GM12878 (cell line): ENCODE measurements at regions not wholly inside any gene's neighbourhood (a gene's known extent, or its start where the extent isn't known, plus 50 kb on each side); places are given as distances from the start of the nearest gene placed in this dataset.
A peak's percentile ranks its signal among the peaks of the same experiment; 100 is the strongest.

Source experiments
- CREB1 ChIP-seq: IDR thresholded peaks from 2 replicates; pipeline ENCODE4 v1.6.1; 2012; ENCODE audit warnings: low read depth, mild to moderate bottlenecking, inconsistent platforms
- CREM ChIP-seq: IDR thresholded peaks from 2 replicates; pipeline ENCODE4 v1.6.1; 2014; ENCODE audit warnings: antibody characterized with exemption, low read depth
- ETV6 ChIP-seq, 2 experiments: fragments of 450-650 bp in 1 of 2; IDR thresholded peaks in 1 of 2; conservative IDR thresholded peaks in 1 of 2; 2 replicates each; pipeline ENCODE4 v1.6.1; 2014; ENCODE audit warnings: antibody characterized with exemption in 1 of 2, borderline replicate concordance in 1 of 2, low read depth in 1 of 2, mild to moderate bottlenecking in 1 of 2, moderate library complexity in 1 of 2
- EZH2 ChIP-seq: IDR thresholded peaks from 2 replicates; pipeline ENCODE4 v1.6.1; 2012; ENCODE audit warnings: low read depth, mild to moderate bottlenecking, control low read depth, inconsistent platforms, low read length, borderline replicate concordance; ENCODE audit not compliant: control insufficient read depth
- JUND ChIP-seq: IDR thresholded peaks from 2 replicates; pipeline ENCODE4 v1.6.1; 2012; ENCODE audit warnings: low read depth, mild to moderate bottlenecking, low read length, improper control_type of control experiment, moderate library complexity
- NR2C2 ChIP-seq: IDR thresholded peaks from 2 replicates; pipeline ENCODE4 v1.6.1; 2011; ENCODE audit warnings: borderline replicate concordance, low read depth; ENCODE audit not compliant: control insufficient read depth, insufficient read length
- SIN3A ChIP-seq: IDR thresholded peaks from 2 replicates; pipeline ENCODE4 v1.6.1; 2012; ENCODE audit warnings: low read depth, low read length, improper control_type of control experiment
- TCF12 ChIP-seq: IDR thresholded peaks from 2 replicates; pipeline ENCODE4 v1.6.1; 2011; ENCODE audit warnings: low read depth, mild to moderate bottlenecking, low read length
- TCF3 ChIP-seq: IDR thresholded peaks from 2 replicates; pipeline ENCODE4 v1.6.1; 2012; ENCODE audit warnings: low read depth, mild to moderate bottlenecking, low read length, borderline replicate concordance; ENCODE audit not compliant: insufficient read depth
- WRNIP1 ChIP-seq: IDR thresholded peaks from 2 replicates; pipeline ENCODE4 v1.6.1; 2011; ENCODE audit warnings: low read depth, low read length, improper control_type of control experiment, borderline replicate concordance
- YBX1 ChIP-seq: fragments of 450-650 bp; IDR thresholded peaks from 2 replicates; pipeline ENCODE4 v1.6.1; 2016; ENCODE audit warnings: antibody characterized with exemption
- TF ChIP-seq, protein P1 (sequence below): fragments of 450-650 bp; IDR thresholded peaks from 2 replicates; pipeline ENCODE4 v1.6.1; 2017; ENCODE audit warnings: mild to moderate bottlenecking, moderate library complexity
- TF ChIP-seq, protein P2 (sequence below): IDR thresholded peaks from 2 replicates; pipeline ENCODE4 v1.6.1; 2011; ENCODE audit warnings: low read depth, mild to moderate bottlenecking, low read length, moderate library complexity, borderline replicate concordance; ENCODE audit errors: extremely low read depth
- TF ChIP-seq, protein P3 (sequence below): fragments of 450-650 bp; IDR thresholded peaks from 2 replicates; pipeline ENCODE4 v1.6.1; 2018; ENCODE audit warnings: mild to moderate bottlenecking, low read depth, moderate library complexity; ENCODE audit not compliant: partially characterized antibody
- TF ChIP-seq, protein P4 (sequence below): fragments of 450-650 bp; formaldehyde crosslinking; IDR thresholded peaks from 2 replicates; pipeline ENCODE4 v1.5.0; 2022; ENCODE audit warnings: mild to moderate bottlenecking, missing genetic modification characterization
- TF ChIP-seq, protein P5 (sequence below): fragments of 450-650 bp; IDR thresholded peaks from 2 replicates; pipeline ENCODE4 v1.6.1; 2016; ENCODE audit warnings: mild to moderate bottlenecking
- TF ChIP-seq, protein P6 (sequence below): IDR thresholded peaks from 2 replicates; pipeline ENCODE4 v1.6.1; 2012; ENCODE audit warnings: low read depth, low read length, improper control_type of control experiment

DNA sequence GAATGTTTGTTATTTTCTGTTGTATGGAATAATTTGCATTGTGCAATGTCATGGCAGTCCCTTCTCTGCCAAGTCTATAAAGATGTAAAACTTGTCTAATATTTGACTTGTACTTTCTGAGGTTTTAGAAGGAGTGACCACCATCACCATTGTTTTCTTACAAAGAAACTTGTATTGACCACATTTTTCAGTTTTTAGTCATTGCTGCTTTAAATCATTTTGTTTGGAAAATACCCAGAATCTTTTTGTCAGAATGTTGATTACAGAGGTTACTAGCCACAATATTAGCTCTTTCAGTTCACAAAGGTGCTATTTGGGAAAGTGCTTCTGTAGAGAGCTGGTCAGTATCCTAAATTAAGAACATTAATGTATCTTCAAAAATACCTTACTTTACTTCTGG lies 532.4 kb upstream of the GBE1 start (continued):
- TF ChIP-seq, protein P1, sequence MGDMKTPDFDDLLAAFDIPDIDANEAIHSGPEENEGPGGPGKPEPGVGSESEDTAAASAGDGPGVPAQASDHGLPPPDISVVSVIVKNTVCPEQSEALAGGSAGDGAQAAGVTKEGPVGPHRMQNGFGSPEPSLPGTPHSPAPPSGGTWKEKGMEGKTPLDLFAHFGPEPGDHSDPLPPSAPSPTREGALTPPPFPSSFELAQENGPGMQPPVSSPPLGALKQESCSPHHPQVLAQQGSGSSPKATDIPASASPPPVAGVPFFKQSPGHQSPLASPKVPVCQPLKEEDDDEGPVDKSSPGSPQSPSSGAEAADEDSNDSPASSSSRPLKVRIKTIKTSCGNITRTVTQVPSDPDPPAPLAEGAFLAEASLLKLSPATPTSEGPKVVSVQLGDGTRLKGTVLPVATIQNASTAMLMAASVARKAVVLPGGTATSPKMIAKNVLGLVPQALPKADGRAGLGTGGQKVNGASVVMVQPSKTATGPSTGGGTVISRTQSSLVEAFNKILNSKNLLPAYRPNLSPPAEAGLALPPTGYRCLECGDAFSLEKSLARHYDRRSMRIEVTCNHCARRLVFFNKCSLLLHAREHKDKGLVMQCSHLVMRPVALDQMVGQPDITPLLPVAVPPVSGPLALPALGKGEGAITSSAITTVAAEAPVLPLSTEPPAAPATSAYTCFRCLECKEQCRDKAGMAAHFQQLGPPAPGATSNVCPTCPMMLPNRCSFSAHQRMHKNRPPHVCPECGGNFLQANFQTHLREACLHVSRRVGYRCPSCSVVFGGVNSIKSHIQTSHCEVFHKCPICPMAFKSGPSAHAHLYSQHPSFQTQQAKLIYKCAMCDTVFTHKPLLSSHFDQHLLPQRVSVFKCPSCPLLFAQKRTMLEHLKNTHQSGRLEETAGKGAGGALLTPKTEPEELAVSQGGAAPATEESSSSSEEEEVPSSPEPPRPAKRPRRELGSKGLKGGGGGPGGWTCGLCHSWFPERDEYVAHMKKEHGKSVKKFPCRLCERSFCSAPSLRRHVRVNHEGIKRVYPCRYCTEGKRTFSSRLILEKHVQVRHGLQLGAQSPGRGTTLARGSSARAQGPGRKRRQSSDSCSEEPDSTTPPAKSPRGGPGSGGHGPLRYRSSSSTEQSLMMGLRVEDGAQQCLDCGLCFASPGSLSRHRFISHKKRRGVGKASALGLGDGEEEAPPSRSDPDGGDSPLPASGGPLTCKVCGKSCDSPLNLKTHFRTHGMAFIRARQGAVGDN, result no peak
- TF ChIP-seq YBX1 (no peak), TCF12 (no peak), NR2C2 (no peak), CREM (peak; percentile 63), ETV6 (conservative IDR thresholded peaks at IDR 0.05 in 1 of 2, IDR thresholded peaks at IDR 0.05 in 1 of 2; ENCODE audit: borderline replicate concordance in 1 of 2, low read depth in 1 of 2) (no peak), TCF3 (no peak), CREB1 (no peak), WRNIP1 (no peak), SIN3A (no peak), EZH2 (no peak), JUND (no peak)
- TF ChIP-seq, protein P2, sequence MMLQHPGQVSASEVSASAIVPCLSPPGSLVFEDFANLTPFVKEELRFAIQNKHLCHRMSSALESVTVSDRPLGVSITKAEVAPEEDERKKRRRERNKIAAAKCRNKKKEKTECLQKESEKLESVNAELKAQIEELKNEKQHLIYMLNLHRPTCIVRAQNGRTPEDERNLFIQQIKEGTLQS, result no peak
- TF ChIP-seq, protein P3, sequence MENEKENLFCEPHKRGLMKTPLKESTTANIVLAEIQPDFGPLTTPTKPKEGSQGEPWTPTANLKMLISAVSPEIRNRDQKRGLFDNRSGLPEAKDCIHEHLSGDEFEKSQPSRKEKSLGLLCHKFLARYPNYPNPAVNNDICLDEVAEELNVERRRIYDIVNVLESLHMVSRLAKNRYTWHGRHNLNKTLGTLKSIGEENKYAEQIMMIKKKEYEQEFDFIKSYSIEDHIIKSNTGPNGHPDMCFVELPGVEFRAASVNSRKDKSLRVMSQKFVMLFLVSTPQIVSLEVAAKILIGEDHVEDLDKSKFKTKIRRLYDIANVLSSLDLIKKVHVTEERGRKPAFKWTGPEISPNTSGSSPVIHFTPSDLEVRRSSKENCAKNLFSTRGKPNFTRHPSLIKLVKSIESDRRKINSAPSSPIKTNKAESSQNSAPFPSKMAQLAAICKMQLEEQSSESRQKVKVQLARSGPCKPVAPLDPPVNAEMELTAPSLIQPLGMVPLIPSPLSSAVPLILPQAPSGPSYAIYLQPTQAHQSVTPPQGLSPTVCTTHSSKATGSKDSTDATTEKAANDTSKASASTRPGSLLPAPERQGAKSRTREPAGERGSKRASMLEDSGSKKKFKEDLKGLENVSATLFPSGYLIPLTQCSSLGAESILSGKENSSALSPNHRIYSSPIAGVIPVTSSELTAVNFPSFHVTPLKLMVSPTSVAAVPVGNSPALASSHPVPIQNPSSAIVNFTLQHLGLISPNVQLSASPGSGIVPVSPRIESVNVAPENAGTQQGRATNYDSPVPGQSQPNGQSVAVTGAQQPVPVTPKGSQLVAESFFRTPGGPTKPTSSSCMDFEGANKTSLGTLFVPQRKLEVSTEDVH, result no peak
- TF ChIP-seq, protein P4, sequence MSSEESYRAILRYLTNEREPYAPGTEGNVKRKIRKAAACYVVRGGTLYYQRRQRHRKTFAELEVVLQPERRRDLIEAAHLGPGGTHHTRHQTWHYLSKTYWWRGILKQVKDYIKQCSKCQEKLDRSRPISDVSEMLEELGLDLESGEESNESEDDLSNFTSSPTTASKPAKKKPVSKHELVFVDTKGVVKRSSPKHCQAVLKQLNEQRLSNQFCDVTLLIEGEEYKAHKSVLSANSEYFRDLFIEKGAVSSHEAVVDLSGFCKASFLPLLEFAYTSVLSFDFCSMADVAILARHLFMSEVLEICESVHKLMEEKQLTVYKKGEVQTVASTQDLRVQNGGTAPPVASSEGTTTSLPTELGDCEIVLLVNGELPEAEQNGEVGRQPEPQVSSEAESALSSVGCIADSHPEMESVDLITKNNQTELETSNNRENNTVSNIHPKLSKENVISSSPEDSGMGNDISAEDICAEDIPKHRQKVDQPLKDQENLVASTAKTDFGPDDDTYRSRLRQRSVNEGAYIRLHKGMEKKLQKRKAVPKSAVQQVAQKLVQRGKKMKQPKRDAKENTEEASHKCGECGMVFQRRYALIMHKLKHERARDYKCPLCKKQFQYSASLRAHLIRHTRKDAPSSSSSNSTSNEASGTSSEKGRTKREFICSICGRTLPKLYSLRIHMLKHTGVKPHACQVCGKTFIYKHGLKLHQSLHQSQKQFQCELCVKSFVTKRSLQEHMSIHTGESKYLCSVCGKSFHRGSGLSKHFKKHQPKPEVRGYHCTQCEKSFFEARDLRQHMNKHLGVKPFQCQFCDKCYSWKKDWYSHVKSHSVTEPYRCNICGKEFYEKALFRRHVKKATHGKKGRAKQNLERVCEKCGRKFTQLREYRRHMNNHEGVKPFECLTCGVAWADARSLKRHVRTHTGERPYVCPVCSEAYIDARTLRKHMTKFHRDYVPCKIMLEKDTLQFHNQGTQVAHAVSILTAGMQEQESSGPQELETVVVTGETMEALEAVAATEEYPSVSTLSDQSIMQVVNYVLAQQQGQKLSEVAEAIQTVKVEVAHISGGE (CRISPR knock-in tag), result no peak
- TF ChIP-seq, protein P5, sequence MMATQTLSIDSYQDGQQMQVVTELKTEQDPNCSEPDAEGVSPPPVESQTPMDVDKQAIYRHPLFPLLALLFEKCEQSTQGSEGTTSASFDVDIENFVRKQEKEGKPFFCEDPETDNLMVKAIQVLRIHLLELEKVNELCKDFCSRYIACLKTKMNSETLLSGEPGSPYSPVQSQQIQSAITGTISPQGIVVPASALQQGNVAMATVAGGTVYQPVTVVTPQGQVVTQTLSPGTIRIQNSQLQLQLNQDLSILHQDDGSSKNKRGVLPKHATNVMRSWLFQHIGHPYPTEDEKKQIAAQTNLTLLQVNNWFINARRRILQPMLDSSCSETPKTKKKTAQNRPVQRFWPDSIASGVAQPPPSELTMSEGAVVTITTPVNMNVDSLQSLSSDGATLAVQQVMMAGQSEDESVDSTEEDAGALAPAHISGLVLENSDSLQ, result no peak
- TF ChIP-seq, protein P6, sequence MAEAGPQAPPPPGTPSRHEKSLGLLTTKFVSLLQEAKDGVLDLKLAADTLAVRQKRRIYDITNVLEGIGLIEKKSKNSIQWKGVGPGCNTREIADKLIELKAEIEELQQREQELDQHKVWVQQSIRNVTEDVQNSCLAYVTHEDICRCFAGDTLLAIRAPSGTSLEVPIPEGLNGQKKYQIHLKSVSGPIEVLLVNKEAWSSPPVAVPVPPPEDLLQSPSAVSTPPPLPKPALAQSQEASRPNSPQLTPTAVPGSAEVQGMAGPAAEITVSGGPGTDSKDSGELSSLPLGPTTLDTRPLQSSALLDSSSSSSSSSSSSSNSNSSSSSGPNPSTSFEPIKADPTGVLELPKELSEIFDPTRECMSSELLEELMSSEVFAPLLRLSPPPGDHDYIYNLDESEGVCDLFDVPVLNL, result no peak
